ENCODE measurements at regions not wholly inside any gene's neighbourhood (a gene's known extent, or its start where the extent isn't known, plus 50 kb on each side); places are given as distances from the start of the nearest gene placed in this dataset.

GRCh38 chr11:82494988-82495432, 238.7 kb downstream of the FAM181B start:
- H3K27ac Mint-ChIP-seq = no peak overlapping the region
- CTCF ChIA-PET = no interaction called here
- TF ChIP-seq CTCF (IDR thresholded peaks at IDR 0.05) = no peak
- H3K9me3 Mint-ChIP-seq = peaks cover 7% of the 10 kb centered on the region
- H3K36me3 Mint-ChIP-seq (ENCODE audit: low read depth) = no peaks in the 10 kb centered on the region
- no peaks in the 10 kb centered on the region for H3K27me3 Mint-ChIP-seq
- POLR2A ChIA-PET = no interaction called here
- H3K4me3 Mint-ChIP-seq = no peak overlapping the region
- no peaks in the 10 kb centered on the region for H3K4me1 Mint-ChIP-seq (ENCODE audit: low read depth)
- no peak for ATAC-seq
- no peak for DNase-seq
- intact Hi-C loops (cut with micrococcal nuclease) = no loop called here

GRCh38 chr11:82474876-82475275, 258.8 kb downstream of the FAM181B start:
- no peak for DNase-seq
- H3K36me3 Mint-ChIP-seq (ENCODE audit: low read depth) = no peaks in the 10 kb centered on the region
- no peak overlapping the region for H3K4me3 Mint-ChIP-seq
- intact Hi-C loops (cut with micrococcal nuclease) = no loop called here
- no peak overlapping the region for H3K27ac Mint-ChIP-seq
- no peaks in the 10 kb centered on the region for H3K27me3 Mint-ChIP-seq
- ATAC-seq = no peak
- ChIA-PET CTCF (no interaction called here), POLR2A (no interaction called here)
- TF ChIP-seq CTCF (IDR thresholded peaks at IDR 0.05) = no peak
- no peaks in the 10 kb centered on the region for H3K4me1 Mint-ChIP-seq (ENCODE audit: low read depth)
- no peaks in the 10 kb centered on the region for H3K9me3 Mint-ChIP-seq

- TF ChIP-seq CTCF (IDR thresholded peaks at IDR 0.05) = no peak
- Mint-ChIP-seq H3K4me3 (no peak overlapping the region), H3K4me1 (ENCODE audit: low read depth) (no peaks in the 10 kb centered on the region), H3K9me3 (peaks cover 1% of the 10 kb centered on the region), H3K36me3 (ENCODE audit: low read depth) (no peaks in the 10 kb centered on the region), H3K27me3 (no peaks in the 10 kb centered on the region), H3K27ac (no peak overlapping the region)
- ATAC-seq (no peak), DNase-seq (no peak)
- POLR2A ChIA-PET = no interaction called here
- CTCF ChIA-PET = no interaction called here
- intact Hi-C loops (cut with micrococcal nuclease) = no loop called here
Observed at GRCh38 chr11:82465481-82465880, 268.2 kb downstream of the FAM181B start.

GRCh38 chr11:82462608-82463242, 270.9 kb downstream of the FAM181B start:
- no peak for TF ChIP-seq CTCF (IDR thresholded peaks at IDR 0.05)
- H3K4me1 Mint-ChIP-seq (ENCODE audit: low read depth) = no peaks in the 10 kb centered on the region
- no peak overlapping the region for H3K4me3 Mint-ChIP-seq
- ChIA-PET CTCF (no interaction called here), POLR2A (no interaction called here)
- ATAC-seq (no peak), DNase-seq (no peak)
- H3K9me3 Mint-ChIP-seq = peaks cover 1% of the 10 kb centered on the region
- no peaks in the 10 kb centered on the region for H3K36me3 Mint-ChIP-seq (ENCODE audit: low read depth)
- intact Hi-C loops (cut with micrococcal nuclease) = no loop called here
- no peaks in the 10 kb centered on the region for H3K27me3 Mint-ChIP-seq
- H3K27ac Mint-ChIP-seq = no peak overlapping the region

GRCh38 chr11:82458761-82459160, 274.9 kb downstream of the FAM181B start:
- Mint-ChIP-seq H3K4me1 (ENCODE audit: low read depth) (no peaks in the 10 kb centered on the region), H3K27me3 (no peaks in the 10 kb centered on the region), H3K4me3 (no peak overlapping the region), H3K9me3 (peaks cover 1% of the 10 kb centered on the region), H3K36me3 (ENCODE audit: low read depth) (no peaks in the 10 kb centered on the region), H3K27ac (no peak overlapping the region)
- ATAC-seq (no peak), DNase-seq (no peak)
- POLR2A ChIA-PET = no interaction called here
- intact Hi-C loops (cut with micrococcal nuclease) = no loop called here
- CTCF ChIA-PET = no interaction called here
- no peak for TF ChIP-seq CTCF (IDR thresholded peaks at IDR 0.05)
